ENCODE measurements at regions not wholly inside any gene's neighbourhood (a gene's known extent, or its start where the extent isn't known, plus 50 kb on each side); places are given as distances from the start of the nearest gene placed in this dataset.

DNA sequence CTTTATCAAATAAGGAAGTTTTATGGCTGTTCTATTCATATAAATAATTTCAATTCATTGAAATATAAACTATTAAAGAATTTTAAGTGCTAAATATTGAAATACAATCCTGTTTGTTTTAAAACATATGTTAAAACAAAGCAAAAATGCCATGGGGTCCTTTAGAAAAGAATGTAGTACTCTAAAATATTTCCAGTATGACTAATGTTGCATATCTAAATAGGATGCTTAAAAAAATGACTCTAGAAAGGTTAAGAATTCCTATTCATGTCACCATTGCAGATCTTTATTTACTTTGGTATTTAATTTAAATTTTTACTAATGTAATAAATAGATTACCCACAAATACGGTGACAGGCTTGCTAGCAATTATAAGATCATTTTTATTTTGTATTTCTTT, 132.3 kb downstream of the ZNF608 start:
- no peak for TF ChIP-seq POLR2AphosphoS5 (IDR thresholded peaks at IDR 0.05)
- TF ChIP-seq, protein P1, sequence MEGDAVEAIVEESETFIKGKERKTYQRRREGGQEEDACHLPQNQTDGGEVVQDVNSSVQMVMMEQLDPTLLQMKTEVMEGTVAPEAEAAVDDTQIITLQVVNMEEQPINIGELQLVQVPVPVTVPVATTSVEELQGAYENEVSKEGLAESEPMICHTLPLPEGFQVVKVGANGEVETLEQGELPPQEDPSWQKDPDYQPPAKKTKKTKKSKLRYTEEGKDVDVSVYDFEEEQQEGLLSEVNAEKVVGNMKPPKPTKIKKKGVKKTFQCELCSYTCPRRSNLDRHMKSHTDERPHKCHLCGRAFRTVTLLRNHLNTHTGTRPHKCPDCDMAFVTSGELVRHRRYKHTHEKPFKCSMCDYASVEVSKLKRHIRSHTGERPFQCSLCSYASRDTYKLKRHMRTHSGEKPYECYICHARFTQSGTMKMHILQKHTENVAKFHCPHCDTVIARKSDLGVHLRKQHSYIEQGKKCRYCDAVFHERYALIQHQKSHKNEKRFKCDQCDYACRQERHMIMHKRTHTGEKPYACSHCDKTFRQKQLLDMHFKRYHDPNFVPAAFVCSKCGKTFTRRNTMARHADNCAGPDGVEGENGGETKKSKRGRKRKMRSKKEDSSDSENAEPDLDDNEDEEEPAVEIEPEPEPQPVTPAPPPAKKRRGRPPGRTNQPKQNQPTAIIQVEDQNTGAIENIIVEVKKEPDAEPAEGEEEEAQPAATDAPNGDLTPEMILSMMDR (IDR thresholded peaks at IDR 0.05): no peak
